Esophagus muscularis mucosa (tissue), 4 donors: ENCODE measurements at regions not wholly inside any gene's neighbourhood (a gene's known extent, or its start where the extent isn't known, plus 50 kb on each side); places are given as distances from the start of the nearest gene placed in this dataset.

Experiments used
- EP300 ChIP-seq: sonication (generic); formaldehyde crosslinking; IDR thresholded peaks from one replicate; pipeline ENCODE4 v1.6.1; 2017; ENCODE audit warnings: antibody characterized with exemption
- POLR2A ChIP-seq: fragments of 450-650 bp; IDR thresholded peaks from one replicate; pipeline ENCODE4 v1.6.1; 2017; ENCODE audit warnings: antibody characterized with exemption, moderate library complexity, mild to moderate bottlenecking, low read depth
- POLR2AphosphoS5 ChIP-seq, 2 donors: sonication (generic); formaldehyde crosslinking; IDR thresholded peaks; one replicate each; pipeline ENCODE4 v1.6.1; 2017; ENCODE audit warnings: antibody characterized with exemption in 2 of 2
- TF ChIP-seq, protein P1 (sequence below), 3 experiments: fragments of 200-600 bp in 2 of 3; fragments of 450-650 bp in 1 of 3; sonication (generic) in 2 of 3; IDR thresholded peaks; one replicate each; pipeline ENCODE4 v1.5.1; 2017 to 2019; ENCODE audit warnings: antibody characterized with exemption in 3 of 3, mild to moderate bottlenecking in 2 of 3, moderate library complexity in 1 of 3

- TF ChIP-seq, protein P1, sequence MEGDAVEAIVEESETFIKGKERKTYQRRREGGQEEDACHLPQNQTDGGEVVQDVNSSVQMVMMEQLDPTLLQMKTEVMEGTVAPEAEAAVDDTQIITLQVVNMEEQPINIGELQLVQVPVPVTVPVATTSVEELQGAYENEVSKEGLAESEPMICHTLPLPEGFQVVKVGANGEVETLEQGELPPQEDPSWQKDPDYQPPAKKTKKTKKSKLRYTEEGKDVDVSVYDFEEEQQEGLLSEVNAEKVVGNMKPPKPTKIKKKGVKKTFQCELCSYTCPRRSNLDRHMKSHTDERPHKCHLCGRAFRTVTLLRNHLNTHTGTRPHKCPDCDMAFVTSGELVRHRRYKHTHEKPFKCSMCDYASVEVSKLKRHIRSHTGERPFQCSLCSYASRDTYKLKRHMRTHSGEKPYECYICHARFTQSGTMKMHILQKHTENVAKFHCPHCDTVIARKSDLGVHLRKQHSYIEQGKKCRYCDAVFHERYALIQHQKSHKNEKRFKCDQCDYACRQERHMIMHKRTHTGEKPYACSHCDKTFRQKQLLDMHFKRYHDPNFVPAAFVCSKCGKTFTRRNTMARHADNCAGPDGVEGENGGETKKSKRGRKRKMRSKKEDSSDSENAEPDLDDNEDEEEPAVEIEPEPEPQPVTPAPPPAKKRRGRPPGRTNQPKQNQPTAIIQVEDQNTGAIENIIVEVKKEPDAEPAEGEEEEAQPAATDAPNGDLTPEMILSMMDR (IDR thresholded peaks at IDR 0.05): no peak
- no peak for TF ChIP-seq EP300
- TF ChIP-seq POLR2AphosphoS5 (IDR thresholded peaks at IDR 0.05): peak; percentile 38 to 82
- TF ChIP-seq POLR2A: no peak
These were observed 229.9 kb upstream of the HDAC4 start for GRCh38 chr2:239630618-239631286.
